GM12892 (cell line): ENCODE measurements at regions not wholly inside any gene's neighbourhood (a gene's known extent, or its start where the extent isn't known, plus 50 kb on each side); places are given as distances from the start of the nearest gene placed in this dataset.

Source experiments
- POLR2A ChIP-seq: IDR thresholded peaks from 2 replicates; pipeline ENCODE4 v1.6.1; 2011; ENCODE audit warnings: low read depth, low read length, control low read depth
- POLR2AphosphoS5 ChIP-seq: IDR thresholded peaks from 2 replicates; pipeline ENCODE4 v1.6.1; 2011; ENCODE audit warnings: low read depth, low read length, control low read depth
- TAF1 ChIP-seq: IDR thresholded peaks from 2 replicates; pipeline ENCODE4 v1.6.1; 2011; ENCODE audit warnings: low read depth, mild to moderate bottlenecking, control low read depth, low read length, borderline replicate concordance

GRCh38 chr11:41789376-41789775, 329.9 kb upstream of the LRRC4C start:
- TF ChIP-seq POLR2AphosphoS5 (no peak), TAF1 (no peak), POLR2A (no peak)
